ENCODE measurements at regions not wholly inside any gene's neighbourhood (a gene's known extent, or its start where the extent isn't known, plus 50 kb on each side); places are given as distances from the start of the nearest gene placed in this dataset.
"Not testable (repeated sequence)": the region's sequence is repeated elsewhere in the genome, so short reads cannot be mapped to it uniquely, and the experiment has no call there.

DNA sequence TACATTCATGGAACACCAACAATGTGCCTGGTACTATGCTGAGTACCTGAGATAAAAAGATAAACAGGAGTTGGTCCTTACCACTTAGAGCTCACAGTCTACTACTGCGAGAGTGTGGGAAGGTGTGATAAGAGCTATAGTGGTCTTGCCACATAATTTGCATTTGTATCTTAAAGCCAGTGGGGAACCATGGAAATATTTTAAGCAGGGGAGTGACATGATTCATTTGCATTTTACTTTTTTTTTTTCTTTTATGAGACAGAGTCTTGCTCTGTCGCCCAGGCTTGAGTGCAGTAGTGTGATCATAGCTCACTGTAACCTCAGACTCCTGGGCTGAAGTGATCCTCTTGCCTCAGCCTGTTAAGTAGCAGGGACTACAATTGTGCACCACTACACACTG is 53.6 kb downstream of the SRGAP2 start:
- FAIRE-seq; DNase-seq (ENCODE audit: insufficient read length, low spot score): not testable (repeated sequence)

DNA sequence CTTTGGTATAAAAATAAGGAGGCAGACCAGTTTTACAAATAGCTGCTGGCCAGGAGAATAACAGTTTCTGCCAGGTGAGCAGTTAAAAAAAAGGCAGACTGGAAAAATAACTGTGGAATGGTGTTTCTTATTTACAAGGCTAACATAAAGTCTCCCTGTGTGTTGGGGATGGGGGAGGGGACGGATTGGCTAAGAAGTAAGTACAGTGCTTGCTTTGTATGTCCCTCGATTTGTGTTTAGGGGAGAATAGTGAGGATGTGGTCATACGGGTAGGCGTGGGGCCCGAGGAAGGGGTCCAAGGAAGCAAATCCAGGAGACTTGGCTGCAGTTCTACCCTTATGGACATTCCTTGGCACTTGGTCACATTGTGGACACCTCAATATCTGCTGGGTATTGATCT is 58.1 kb downstream of the SRGAP2 start:
- FAIRE-seq; DNase-seq (ENCODE audit: insufficient read length, low spot score): not testable (repeated sequence)

DNA sequence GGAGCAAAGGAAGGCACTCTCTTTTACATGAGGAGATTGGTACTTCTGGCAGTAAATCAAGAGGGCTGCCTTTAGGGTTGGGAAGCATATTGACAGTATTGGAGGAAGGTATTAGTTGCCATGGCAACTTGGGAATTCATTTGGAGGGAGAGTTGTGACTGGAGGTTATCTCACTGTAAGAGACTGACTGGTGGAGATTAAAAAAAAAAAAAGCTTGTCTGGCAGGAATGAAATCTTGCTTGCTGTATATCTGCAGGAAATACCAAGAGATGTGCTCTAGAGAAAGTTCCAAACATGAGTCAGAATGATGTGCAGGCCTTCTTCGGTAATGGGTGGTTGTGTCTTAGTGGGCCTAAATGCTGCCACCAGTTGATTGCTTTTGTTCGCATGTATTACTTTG is 59.1 kb downstream of the SRGAP2 start:
- FAIRE-seq; DNase-seq (ENCODE audit: insufficient read length, low spot score): not testable (repeated sequence)

DNA sequence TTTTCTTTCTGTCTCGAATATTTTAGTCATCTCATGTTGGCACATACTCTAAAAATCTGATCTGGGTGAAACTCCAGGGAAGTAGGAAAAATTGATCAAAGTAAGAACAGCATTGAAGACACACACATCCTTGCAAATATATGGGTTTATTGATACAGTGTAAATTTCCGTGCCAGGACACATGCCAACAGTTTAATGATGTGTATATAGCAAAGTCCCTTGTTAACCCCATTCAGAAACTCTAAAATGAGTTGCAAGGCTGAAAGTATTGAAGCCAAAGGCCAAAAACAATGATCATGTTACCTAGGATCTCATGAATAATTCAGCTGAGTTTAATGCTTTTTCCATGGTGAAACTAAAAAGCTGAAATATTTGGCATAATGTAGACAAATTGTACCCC is 61.6 kb downstream of the SRGAP2 start:
- not testable (repeated sequence) for DNase-seq (ENCODE audit: insufficient read length, low spot score); FAIRE-seq

DNA sequence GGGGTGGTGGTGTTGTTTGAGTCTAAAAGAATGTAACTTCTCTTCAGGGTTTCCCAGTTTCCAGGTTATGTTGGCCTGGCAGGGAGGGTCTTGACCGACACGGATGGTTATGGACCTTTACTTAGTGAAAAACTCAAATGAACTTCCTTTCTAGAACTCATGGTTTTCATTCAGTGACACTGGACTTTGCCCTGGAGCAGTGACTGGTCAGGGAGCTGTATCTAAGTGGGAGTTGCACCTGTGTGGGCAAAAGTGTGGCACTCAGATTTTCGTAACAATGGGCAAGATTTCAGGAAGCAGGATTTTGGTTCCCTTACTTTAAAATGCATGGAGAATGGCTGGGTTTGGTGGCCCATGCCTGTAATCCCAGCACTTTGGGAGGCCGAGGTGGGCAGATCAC is 67.8 kb downstream of the SRGAP2 start:
- DNase-seq (ENCODE audit: insufficient read length, low spot score); FAIRE-seq: not testable (repeated sequence)

DNA sequence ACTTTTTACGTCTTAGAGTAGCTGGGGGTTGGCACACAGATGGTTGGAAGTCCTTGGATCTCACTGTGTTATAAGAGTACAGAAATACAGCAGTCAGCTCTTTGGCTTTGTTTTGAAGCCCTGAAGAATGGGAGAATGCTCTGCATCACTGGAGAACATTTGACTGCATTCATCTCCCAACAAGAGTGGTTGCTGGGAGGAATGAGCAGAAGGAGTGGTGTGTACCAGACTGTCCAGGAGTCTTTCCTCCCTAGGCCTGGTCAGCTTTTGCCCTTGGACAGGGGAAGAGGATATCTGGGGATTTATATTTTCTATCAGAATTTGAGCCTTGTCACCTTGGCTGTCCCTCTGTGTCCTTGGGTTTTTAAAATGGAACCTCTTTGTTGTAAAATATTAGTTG is 69.8 kb downstream of the SRGAP2 start:
- not testable (repeated sequence) for FAIRE-seq; DNase-seq (ENCODE audit: insufficient read length, low spot score)

DNA sequence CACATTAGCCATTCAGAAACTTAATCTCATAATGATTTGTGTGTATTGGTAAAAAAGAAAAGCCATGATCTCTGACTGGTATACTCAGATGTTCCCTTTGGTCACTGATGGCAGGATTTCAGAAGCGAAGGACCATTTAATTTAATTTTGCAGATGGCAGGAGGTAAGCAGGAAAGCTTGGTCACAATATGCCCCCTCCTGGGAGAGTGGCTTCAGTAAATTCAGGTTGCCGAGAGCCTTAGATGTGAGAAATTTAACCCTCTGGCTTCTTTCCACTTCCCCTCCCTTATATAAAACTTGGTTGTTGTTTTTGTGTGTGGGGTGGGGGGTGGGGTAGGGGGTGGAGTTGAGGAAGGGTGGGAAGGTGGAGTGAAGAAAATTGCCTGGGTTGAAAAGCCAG is 72.8 kb downstream of the SRGAP2 start:
- DNase-seq (ENCODE audit: insufficient read length, low spot score); FAIRE-seq: not testable (repeated sequence)

DNA sequence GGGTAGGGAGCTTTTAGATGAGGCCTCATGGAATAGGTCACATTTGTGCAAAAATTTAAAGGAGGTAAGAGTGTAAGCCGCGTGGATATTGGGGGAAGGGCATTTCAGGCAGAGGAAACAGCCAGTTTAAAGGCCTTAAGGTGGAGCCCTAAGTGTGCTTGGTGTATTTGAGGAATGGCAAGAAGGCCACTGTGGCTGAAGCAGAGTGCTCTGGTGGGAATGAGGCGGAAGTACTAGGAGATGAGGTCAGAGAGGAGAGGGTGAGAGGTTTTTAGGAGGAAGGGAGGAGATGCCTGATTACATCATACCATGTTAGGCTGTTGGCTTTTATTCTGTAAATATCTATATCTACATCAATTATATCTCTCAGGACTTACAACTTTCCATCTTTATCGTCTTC is 75.3 kb downstream of the SRGAP2 start:
- DNase-seq (ENCODE audit: insufficient read length, low spot score); FAIRE-seq: not testable (repeated sequence)

DNA sequence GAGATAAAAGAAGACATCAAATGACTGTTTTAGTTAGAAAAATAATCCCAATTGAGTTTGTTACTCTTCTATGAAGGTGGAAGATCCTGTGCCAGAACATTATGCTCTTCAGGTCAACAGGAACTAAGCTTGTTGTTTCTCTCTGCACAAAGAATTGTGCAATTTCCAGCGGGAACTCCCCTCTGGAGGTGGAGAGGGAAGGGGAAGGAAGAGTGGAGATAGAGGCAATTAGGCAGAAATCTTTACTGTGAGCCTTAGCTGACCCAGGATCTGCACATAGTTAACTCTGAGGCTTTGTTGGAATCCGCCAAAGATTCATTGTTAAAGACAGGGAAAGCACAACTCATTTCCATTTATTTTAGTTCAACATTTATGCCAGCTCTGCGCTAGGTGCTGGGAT is 77.3 kb downstream of the SRGAP2 start:
- FAIRE-seq = not testable (repeated sequence)

DNA sequence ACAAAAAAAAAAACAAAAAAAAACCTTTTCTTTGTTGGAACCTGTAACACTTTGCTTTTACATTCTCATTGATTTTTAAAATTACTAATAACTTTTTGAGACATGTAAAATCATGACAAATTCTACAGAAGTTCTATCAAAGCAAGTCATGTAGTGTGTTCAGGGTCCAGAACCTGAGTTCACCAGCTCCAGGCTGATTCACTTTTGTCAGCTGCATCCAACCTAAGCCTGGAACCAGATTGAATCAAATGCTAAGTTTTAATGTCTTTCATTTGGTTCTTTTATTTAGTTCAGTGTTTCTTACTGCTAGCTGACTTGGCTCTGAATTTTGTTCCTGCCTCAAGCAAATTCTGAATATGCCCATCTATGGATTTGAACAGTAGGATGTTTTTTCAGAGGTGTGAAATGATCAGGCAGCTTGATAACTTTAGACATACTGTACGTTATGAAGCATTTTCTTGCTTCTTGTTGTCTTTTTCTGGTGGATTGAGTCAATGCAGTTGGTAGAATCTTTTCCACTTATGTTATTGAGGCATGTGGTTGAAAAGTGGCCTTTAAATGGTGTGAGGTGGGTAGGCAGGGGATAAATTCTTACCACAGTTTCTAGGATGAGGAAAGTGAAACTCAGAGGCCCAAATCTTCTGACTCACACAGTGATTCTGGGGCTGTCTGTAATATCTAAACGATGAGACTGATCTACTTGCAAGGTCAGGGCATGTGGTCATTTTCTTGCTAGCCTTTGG is 78.7 kb downstream of the SRGAP2 start:
- FAIRE-seq; DNase-seq (ENCODE audit: insufficient read length, low spot score): not testable (repeated sequence)

More for the DNA sequence above, 77.3 kb downstream of the SRGAP2 start:
- DNase-seq (ENCODE audit: insufficient read length, low spot score) = not testable (repeated sequence)

DNA sequence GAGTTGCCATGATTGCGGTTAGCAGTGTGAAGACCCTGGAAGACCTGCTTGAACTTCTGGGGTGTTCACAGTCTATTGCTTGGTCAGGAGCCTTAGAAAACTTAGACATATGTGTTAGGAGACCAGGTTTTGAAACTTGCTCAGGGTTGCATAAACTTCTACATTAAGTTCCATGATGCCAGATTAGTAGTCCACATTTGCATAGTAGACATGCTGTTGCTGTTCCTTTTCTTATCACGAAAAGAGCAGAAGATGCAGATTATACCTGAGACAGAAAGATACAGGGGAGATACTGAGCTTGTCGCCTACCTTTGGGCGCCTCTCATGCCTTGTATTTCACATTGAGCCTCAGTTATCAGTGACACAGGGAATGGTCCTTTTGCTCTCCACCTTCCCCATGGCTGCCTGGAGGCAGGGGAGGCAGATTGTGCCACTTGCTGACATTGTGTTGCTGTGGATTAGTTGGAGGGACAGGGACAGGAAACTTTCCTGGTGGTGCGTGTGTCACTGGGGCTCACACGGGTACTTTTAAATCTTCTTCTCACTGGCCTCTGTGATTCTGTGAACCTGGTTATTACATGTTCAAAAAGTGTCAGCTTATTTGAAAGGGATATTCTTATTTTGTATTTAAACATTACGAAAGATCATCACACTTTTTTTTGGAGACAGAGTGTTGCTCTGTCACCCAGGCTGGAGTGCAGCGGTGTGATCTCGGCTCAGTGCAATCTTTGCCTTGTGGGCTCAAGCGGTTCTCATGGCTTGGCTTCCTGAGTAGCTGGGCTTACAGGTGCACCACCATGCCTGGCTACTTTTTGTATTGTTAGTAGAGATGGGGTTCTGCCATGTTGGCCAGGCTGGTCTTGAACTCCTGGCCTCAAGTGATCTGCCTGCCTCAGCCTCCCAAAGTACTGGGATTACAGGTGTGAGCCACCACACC is 82.0 kb downstream of the SRGAP2 start:
- DNase-seq (ENCODE audit: insufficient read length, low spot score); FAIRE-seq: not testable (repeated sequence)

DNA sequence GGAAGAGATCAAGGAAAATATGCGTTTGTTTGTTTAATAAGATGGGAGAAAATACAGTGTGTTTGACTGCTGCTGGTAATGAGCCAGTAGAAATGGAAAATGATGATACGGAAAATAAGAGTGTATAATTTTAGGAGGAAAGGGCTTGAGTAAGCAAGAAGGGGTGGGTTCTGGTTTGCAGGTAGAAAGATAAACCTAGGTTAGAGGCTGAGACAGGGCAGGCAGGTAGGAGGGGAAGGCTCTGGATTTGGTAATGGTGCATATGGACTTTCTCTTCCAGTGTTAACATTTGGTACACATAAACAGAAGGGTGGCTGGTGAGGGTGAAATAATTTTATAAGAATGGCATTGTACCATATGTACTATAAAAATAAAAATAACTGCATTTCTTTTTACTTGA is 84.4 kb downstream of the SRGAP2 start:
- FAIRE-seq; DNase-seq (ENCODE audit: insufficient read length, low spot score): not testable (repeated sequence)

DNA sequence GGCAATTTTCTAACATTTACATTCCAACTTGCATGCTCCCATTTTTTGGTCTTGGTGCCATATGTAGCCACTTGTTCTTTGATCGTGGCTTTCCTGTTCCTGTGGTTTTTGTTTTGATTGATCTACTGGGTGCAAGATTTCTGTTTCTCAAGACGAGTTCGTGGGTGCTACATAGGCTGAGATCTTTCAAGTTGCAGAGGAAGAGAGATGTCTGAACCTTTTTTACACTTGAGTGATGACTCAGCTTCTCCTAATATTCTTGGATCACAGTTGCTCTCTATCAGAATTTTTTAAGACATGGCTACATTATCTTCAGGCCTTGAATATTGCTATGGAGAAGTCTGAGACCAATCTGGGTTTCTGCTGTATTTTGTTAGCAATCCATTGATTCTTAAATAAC is 85.1 kb downstream of the SRGAP2 start:
- not testable (repeated sequence) for FAIRE-seq; DNase-seq (ENCODE audit: insufficient read length, low spot score)

DNA sequence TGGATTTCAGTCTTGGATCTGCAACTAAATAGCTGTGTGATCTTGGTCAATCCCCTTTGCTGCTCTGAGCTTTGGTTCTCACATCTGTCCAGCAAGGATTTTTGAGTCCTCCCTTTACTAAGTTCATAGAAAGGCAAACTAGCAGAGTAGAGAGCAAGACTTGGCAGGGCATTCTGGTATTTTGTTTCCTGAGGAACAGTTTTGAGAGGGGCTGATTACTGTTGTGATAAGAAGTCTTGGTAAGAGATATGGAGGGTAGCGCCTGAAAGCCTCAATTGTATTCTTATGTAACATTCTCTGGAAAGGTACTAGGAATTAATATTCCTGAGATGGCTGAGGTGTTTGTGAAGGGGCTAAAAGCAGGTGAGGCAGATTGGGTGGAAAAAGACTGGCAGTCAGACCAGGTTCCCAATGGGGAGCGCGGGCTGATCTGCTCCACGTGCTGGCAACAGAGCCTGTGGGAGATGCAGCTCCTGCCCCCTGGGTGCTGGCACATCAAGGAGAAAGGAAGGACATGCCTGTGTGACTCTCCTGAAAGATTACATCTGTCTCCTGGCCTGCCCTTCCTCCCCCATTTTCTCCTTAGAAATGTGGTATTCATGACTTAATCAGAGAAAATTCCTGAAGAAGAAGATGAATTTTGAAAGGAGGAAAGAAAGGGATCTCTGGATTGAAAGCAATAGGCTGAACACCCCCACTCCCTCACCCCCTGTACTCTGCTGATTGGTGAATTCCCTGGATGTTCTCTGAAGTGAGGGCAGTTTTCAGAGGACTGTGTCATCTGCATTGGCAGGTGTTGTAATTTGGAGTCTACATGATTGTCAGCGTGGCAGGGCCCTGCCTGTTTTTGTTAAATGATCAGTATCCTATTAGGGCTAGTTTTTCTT is 94.0 kb downstream of the SRGAP2 start:
- not testable (repeated sequence) for FAIRE-seq; DNase-seq (ENCODE audit: insufficient read length, low spot score)

DNA sequence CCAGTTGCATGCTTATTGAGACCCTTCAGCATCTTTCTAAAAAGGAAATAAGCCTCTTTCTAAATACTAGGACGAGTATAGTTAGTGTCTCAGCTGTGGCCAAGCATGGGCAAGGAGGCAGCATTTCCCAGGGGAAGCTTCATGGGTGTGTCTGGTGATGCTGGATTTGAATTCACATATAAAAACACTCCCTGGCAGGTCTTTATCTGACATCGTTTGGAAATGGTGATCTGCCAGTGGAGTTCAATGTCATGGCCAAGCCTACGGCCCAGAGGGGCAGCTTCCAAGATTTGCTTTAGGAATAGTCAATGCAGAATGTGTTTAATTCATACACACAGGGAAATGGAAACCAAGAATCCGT is 94.7 kb downstream of the SRGAP2 start:
- not testable (repeated sequence) for FAIRE-seq; DNase-seq (ENCODE audit: insufficient read length, low spot score)

DNA sequence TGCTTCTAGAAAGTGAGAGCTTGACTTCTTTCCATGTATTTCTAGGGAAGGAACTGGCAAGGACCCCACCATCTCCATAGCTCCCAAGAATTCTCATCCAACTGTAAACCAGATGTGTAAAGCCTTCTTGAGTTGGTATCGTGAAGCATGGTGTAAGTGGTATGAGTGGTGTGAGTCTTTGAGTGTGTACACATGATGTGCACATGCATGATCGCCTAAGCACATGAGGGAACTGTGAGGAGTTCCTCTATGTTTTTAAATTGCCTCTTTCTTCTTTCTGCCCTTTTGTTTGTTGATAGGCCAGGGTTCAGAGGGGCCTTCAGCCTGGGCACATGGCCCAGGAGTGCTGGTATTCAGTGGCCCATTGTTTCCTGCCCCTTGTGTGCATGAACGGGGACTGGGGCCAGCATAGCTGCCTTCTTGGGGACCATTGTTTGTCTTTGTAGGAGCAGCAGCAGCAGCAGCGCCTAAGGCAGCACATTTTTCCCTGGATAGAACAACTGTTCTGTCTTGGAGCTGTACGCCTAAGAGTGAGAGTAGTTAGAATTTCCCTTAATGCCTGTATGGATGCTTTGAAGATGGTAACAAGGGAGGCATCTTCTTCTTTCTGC is 95.9 kb downstream of the SRGAP2 start:
- FAIRE-seq; DNase-seq (ENCODE audit: insufficient read length, low spot score): not testable (repeated sequence)

DNA sequence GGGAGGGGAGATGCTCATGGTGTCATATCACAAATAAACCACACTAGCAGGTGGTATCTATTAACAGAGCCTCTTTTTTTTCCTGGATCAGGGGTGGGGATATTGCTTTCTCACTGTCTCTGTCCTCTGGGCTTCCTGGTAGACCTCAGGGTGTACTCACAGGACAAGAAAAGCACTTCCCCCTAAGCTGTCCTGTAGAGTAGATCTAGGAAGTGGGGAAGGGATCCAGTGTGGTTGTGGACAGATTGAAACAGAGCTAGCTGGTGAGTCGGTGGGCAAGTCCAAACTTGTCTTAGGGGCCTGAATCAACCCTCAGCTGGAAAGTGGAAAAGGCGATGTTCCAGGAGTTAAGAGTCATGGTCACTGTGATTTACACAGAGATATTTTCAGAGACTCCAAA is 96.6 kb downstream of the SRGAP2 start:
- FAIRE-seq; DNase-seq (ENCODE audit: insufficient read length, low spot score): not testable (repeated sequence)

DNA sequence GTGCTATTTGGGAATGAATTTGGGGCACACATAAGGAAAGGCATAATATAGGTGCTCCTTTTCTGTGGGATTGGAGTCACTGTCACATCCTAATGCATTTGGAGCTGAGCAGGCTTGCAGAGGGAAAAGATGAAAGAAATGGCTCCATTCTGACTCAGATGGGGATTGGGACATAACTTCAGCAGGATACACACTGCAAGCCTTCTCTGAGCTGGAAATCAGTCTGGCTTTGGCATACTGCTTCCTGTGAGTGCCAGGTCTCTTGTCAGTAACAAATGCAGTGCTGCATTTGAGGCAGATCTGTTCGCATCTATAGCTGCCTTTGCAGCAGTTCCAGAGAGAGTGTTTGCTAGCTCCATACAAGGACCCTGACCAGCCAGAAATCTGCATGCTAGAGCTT is 98.7 kb downstream of the SRGAP2 start:
- DNase-seq (ENCODE audit: insufficient read length, low spot score) = not testable (repeated sequence)

DNA sequence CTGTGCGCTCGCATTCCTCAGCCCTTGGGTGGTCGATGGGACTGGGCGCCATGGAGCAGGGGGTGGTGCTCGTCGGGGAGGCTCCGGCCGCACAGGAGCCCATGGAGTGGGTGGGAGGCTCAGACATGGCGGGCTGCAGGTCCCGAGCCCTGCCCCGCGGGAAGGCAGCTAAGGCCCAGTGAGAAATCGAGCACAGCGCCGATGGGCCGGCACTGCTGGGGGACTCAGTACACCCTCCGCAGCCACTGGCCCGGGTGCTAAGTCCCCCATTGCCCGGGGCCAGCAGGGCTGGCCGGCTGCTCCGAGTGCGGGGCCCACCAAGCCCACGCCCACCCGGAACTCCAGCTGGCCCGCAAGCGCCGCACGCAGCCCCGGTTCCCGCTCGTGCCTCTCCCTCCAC is 104.1 kb downstream of the SRGAP2 start:
- not testable (repeated sequence) for DNase-seq (ENCODE audit: insufficient read length, low spot score); FAIRE-seq

More for the DNA sequence above, 98.7 kb downstream of the SRGAP2 start:
- not testable (repeated sequence) for FAIRE-seq
